PC-3 (cell line): ENCODE measurements at regions not wholly inside any gene's neighbourhood (a gene's known extent, or its start where the extent isn't known, plus 50 kb on each side); places are given as distances from the start of the nearest gene placed in this dataset.

Experiments used
- CTCF ChIP-seq: fragments of 300-600 bp; sonication (generic); conservative IDR thresholded peaks from 2 replicates; pipeline ENCODE4 v1.5.1; 2017; ENCODE audit warnings: antibody characterized with exemption, low read depth, mild to moderate bottlenecking, low read length
- EZH2 ChIP-seq: fragments of 300-600 bp; sonication (generic); IDR thresholded peaks from one replicate; pipeline ENCODE4 v1.6.1; 2017; ENCODE audit warnings: antibody characterized with exemption, mild to moderate bottlenecking, low read length; ENCODE audit not compliant: unreplicated experiment
- EZH2phosphoT487 ChIP-seq: fragments of 300-600 bp; sonication (generic); IDR thresholded peaks from 2 replicates; pipeline ENCODE4 v1.6.1; 2018; ENCODE audit warnings: mild to moderate bottlenecking, antibody characterized with exemption, low read length, borderline replicate concordance

GRCh38 chr1:217049081-217049480 lies 325.9 kb upstream of the ESRRG start:
- TF ChIP-seq CTCF: no peak
- no peak for TF ChIP-seq EZH2
- TF ChIP-seq EZH2phosphoT487: no peak
